ENCODE measurements at regions not wholly inside any gene's neighbourhood (a gene's known extent, or its start where the extent isn't known, plus 50 kb on each side); places are given as distances from the start of the nearest gene placed in this dataset.

DNA sequence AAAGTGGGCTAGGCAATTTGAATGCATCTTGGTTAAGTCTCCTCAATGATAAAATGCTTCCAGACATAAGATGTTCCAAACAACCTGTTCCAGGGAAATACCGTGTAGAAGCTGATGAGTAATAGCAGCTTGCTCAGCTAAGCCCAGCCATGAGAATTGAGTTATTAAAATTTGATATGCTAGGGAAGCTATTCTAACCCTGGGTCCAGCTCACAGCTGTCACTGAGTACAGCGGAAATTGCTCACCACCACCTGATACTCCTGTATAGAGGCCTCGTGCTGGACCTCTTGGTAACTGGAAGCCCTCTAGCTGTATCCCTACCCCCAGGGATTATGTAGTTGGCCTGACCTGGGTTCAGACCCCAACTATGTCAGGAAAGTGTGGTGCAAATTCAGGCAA lies 521.3 kb upstream of the TRPC7 start:
- Histone ChIP-seq H3K27ac (no peak overlapping the region), H3K4me1 (no peaks in the 10 kb centered on the region), H3K4me3 (no peak overlapping the region), H3K9me3 (no peaks in the 10 kb centered on the region), H3K36me3 (no peaks in the 10 kb centered on the region), H3K27me3 (peaks cover 2% of the 10 kb centered on the region)
- TF ChIP-seq POLR2A (IDR thresholded peaks at IDR 0.05) (no peak), POLR2AphosphoS5 (IDR thresholded peaks at IDR 0.05) (no peak), EP300 (IDR thresholded peaks at IDR 0.05) (no peak)
- TF ChIP-seq, protein P1, sequence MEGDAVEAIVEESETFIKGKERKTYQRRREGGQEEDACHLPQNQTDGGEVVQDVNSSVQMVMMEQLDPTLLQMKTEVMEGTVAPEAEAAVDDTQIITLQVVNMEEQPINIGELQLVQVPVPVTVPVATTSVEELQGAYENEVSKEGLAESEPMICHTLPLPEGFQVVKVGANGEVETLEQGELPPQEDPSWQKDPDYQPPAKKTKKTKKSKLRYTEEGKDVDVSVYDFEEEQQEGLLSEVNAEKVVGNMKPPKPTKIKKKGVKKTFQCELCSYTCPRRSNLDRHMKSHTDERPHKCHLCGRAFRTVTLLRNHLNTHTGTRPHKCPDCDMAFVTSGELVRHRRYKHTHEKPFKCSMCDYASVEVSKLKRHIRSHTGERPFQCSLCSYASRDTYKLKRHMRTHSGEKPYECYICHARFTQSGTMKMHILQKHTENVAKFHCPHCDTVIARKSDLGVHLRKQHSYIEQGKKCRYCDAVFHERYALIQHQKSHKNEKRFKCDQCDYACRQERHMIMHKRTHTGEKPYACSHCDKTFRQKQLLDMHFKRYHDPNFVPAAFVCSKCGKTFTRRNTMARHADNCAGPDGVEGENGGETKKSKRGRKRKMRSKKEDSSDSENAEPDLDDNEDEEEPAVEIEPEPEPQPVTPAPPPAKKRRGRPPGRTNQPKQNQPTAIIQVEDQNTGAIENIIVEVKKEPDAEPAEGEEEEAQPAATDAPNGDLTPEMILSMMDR (IDR thresholded peaks at IDR 0.05) = no peak
- DNase-seq (ENCODE audit: low spot score in 2 of 2) = no peak
- WGBS = 61% methylated on average over 3 of the region's 3 CpGs

DNA sequence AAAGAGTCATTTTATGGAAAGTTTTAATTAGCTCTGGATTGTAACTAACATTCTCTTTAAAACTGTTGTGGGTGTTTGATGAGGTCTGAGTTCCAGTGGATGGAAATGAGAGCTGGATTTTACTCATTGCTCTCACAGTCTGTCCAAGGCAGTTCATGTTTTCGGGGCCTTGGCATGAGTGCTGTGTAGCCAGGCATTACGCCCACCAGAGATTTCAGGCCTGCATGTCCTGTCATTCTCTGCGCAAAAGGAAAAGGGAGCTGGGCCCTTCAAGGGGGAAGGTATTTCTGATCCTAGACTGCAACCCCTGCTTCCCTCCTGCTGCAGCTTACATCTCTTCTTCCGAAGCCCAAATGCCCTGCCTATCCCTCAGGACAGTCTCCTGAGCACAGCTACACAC lies 499.6 kb upstream of the TRPC7 start:
- Histone ChIP-seq H3K27me3 (no peaks in the 10 kb centered on the region), H3K4me1 (no peaks in the 10 kb centered on the region), H3K9me3 (no peaks in the 10 kb centered on the region), H3K36me3 (no peaks in the 10 kb centered on the region), H3K4me3 (no peak overlapping the region), H3K27ac (no peak overlapping the region)
- DNase-seq (ENCODE audit: low spot score in 2 of 2) = no peak
- 91% methylated on average over 4 of the region's 4 CpGs for WGBS
- TF ChIP-seq EP300 (IDR thresholded peaks at IDR 0.05) (no peak), POLR2A (IDR thresholded peaks at IDR 0.05) (no peak)
- TF ChIP-seq, protein P1 (IDR thresholded peaks at IDR 0.05) = no peak

DNA sequence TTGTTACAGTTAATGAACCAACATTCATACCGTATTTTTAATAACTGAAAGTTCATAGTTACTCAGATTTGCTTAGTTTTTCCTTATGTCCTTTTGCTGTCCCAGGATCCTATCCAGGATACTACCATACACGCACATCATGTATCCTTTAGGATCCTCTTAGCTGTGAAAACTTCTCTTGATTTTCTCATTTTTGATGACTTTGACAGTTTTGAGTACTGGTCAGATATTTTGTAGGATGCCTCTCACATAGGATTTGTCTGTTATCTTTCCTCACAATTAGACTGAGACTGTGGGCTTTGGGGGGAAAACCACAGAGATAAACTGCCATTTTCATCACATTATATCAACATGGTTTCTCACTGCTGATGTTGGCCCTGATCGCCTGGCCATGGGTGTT lies 491.3 kb upstream of the TRPC7 start:
- Histone ChIP-seq H3K4me3 (no peak overlapping the region), H3K27ac (no peak overlapping the region), H3K27me3 (no peaks in the 10 kb centered on the region), H3K9me3 (peaks cover 3% of the 10 kb centered on the region), H3K4me1 (no peaks in the 10 kb centered on the region), H3K36me3 (no peaks in the 10 kb centered on the region)
- DNase-seq (ENCODE audit: low spot score in 2 of 2) = no peak
- 89% methylated on average over 3 of the region's 3 CpGs for WGBS
- no peak for TF ChIP-seq EP300 (IDR thresholded peaks at IDR 0.05)
- TF ChIP-seq POLR2AphosphoS5 (IDR thresholded peaks at IDR 0.05) = no peak

DNA sequence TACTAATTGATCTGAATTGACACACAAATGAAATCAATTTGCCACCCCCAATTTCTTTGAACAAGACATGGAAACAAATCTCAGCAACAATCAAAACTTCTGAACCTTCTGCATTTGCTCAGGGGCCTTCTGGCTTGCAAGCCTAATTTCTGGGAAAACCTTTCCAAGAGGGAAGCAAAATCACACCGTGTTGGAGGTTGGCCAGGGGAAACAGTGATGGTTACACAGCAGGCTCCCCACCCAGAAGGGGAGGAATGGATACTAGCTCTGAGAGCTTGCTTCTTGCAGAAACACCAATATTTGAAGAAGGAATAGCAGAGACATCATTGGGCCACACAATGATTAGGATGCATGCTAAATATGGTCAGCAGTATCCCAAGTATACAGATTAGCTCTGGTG lies 488.6 kb upstream of the TRPC7 start:
- Histone ChIP-seq H3K4me1 (no peaks in the 10 kb centered on the region), H3K27ac (no peak overlapping the region), H3K27me3 (no peaks in the 10 kb centered on the region), H3K36me3 (no peaks in the 10 kb centered on the region), H3K9me3 (peaks cover 4% of the 10 kb centered on the region), H3K4me3 (no peak overlapping the region)
- WGBS = 0% methylated on average over 1 of the region's 1 CpG
- DNase-seq (ENCODE audit: low spot score in 2 of 2) = no peak
- TF ChIP-seq, protein P1 (IDR thresholded peaks at IDR 0.05) = no peak
- TF ChIP-seq POLR2A (IDR thresholded peaks at IDR 0.05) = no peak
- no peak for TF ChIP-seq POLR2AphosphoS5 (IDR thresholded peaks at IDR 0.05)

DNA sequence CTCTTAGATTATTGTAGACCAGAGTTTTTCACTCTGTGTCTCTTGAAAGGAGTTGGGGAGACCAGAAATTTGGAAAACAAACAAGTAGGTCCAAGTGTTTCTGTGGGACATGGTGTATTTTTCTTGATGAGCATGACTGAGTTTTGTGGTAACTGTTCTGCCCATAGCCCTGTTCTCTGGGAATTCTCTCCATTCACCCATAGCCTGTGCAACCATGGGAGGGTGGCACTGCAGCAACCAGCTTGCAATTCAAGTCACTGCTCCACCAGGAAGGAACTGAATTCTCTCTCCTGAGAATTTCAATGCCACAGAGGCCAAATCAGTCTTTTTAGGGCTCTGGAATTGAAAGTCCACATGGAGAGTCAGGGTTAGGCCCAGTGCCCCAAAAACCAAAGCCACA lies 475.3 kb upstream of the TRPC7 start:
- H3K4me1 ChIP-seq = no peaks in the 10 kb centered on the region
- H3K4me3 ChIP-seq = no peak overlapping the region
- no peaks in the 10 kb centered on the region for H3K9me3 ChIP-seq
- H3K27ac ChIP-seq = no peak overlapping the region
- DNase-seq (ENCODE audit: low spot score in 2 of 2) = no peak
- TF ChIP-seq POLR2AphosphoS5 (IDR thresholded peaks at IDR 0.05) = no peak
- no peak for TF ChIP-seq POLR2A (IDR thresholded peaks at IDR 0.05)
- no peak for TF ChIP-seq EP300 (IDR thresholded peaks at IDR 0.05)
- TF ChIP-seq, protein P1 (IDR thresholded peaks at IDR 0.05) = no peak
- H3K27me3 ChIP-seq = no peaks in the 10 kb centered on the region
- no peaks in the 10 kb centered on the region for H3K36me3 ChIP-seq

DNA sequence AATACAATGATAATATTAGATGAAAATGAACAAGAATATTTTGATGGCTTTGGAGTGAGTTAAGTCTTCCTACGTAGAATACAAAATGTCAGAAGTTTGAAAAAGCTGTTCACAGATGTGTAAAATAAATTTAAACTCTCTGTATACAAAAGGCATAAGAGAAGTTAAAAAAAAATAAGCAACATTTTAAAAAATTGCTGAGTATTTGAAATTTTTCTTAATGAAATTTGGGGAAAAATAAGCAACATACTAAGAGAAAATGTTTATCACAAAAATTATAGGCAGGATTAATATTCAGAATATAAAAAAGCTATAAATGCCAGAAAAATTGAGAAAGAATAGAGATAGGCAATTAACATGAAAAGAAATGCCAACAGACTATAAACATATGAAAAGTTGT lies 470.7 kb upstream of the TRPC7 start:
- TF ChIP-seq POLR2A (IDR thresholded peaks at IDR 0.05) = no peak
- no peak for TF ChIP-seq EP300 (IDR thresholded peaks at IDR 0.05)
- TF ChIP-seq POLR2AphosphoS5 (IDR thresholded peaks at IDR 0.05) = no peak
- TF ChIP-seq, protein P1 (IDR thresholded peaks at IDR 0.05) = no peak
- Histone ChIP-seq H3K27me3 (no peaks in the 10 kb centered on the region), H3K4me3 (no peak overlapping the region), H3K9me3 (no peaks in the 10 kb centered on the region), H3K27ac (no peak overlapping the region), H3K36me3 (no peaks in the 10 kb centered on the region), H3K4me1 (no peaks in the 10 kb centered on the region)
- DNase-seq (ENCODE audit: low spot score in 2 of 2) = no peak
- WGBS = 87% methylated on average over 1 of the region's 1 CpG
